GM12878 (cell line): ENCODE measurements at regions not wholly inside any gene's neighbourhood (a gene's known extent, or its start where the extent isn't known, plus 50 kb on each side); places are given as distances from the start of the nearest gene placed in this dataset.

Experiments used
- ATAC-seq: fragments of 200-7000 bp; cut with Tn5 transposase; 3 replicates; pipeline ENCODE4 v1.9.1; 2020; ENCODE audit warnings: mild to moderate bottlenecking, moderate library complexity
- BruUV-seq: library from RNA; stranded (reverse); fragments of 400-500 nt; replicated peaks from 2 replicates; lab custom pipeline; 2021; lab: Mats Ljungman, UMichigan
- CTCF ChIA-PET: fragments of 300-600 bp; sonication (Branson Sonifier 250); formaldehyde crosslinking; extraction: SDS; loops from one replicate; lab custom pipeline; 2021; ENCODE audit warnings: inconsistent platforms; lab: Yijun Ruan, JAX
- POLR2A ChIA-PET: fragments of 350-600 bp; formaldehyde crosslinking; extraction: SDS; loops from one replicate; lab custom pipeline; 2021; ENCODE audit warnings: inconsistent platforms; lab: Charles Lee
- RAD21 ChIA-PET: fragments of 300-600 bp; sonication (Branson Sonifier 250); formaldehyde crosslinking; loops from one replicate; lab custom pipeline; 2023; ENCODE audit warnings: antibody characterized with exemption; ENCODE audit not compliant: unreplicated experiment; lab: Charles Lee
- SMC1A ChIA-PET: fragments of 300-600 bp; sonication (Branson Sonifier 250); formaldehyde crosslinking; loops from one replicate; lab custom pipeline; 2023; ENCODE audit not compliant: unreplicated experiment, uncharacterized antibody; lab: Charles Lee
- DNase-seq: peaks from one replicate; pipeline ENCODE4 v3.0.0-alpha.2; 2011; ENCODE audit warnings: low read depth, low spot score
- FAIRE-seq: peaks from 3 replicates; lab custom pipeline; 2011; peaks lifted over from hg19 to GRCh38; lab: Jason Lieb, UNC
- H2AFZ ChIP-seq: 2 replicates; pipeline ENCODE4 v1.6.0; 2011; ENCODE audit warnings: low read depth, low read length, control low read depth; ENCODE audit not compliant: control insufficient read depth
- H3K27ac ChIP-seq: 2 replicates; pipeline ENCODE4 v1.5.1; 2011; ENCODE audit warnings: control low read depth; ENCODE audit not compliant: control insufficient read depth, insufficient read depth
- H3K27me3 ChIP-seq, 2 experiments: replicated peaks in 1 of 2; 2 replicates each; pipeline versions ENCODE4 v1.6.0 to v1.6.1; 2011; ENCODE audit warnings: low read length in 1 of 2; ENCODE audit not compliant: control insufficient read depth in 2 of 2, insufficient read depth in 2 of 2
- H3K36me3 ChIP-seq, 2 experiments: 2 replicates each; pipeline ENCODE4 v1.5.1; 2011; ENCODE audit warnings: low read length in 1 of 2; ENCODE audit not compliant: control insufficient read depth in 2 of 2, insufficient read depth in 2 of 2
- H3K4me1 ChIP-seq: 2 replicates; pipeline ENCODE4 v1.6.1; 2011; ENCODE audit warnings: mild to moderate bottlenecking, low read length, moderate library complexity, mixed read lengths; ENCODE audit not compliant: control insufficient read depth, insufficient read depth
- H3K4me2 ChIP-seq: 2 replicates; pipeline ENCODE4 v1.6.0; 2011; ENCODE audit warnings: control low read depth; ENCODE audit not compliant: control insufficient read depth, insufficient read depth
- H3K4me3 ChIP-seq: fragments of 200-600 bp; sonication (generic); 2 replicates; pipeline ENCODE4 v1.5.1; 2016
- H3K79me2 ChIP-seq: 2 replicates; pipeline ENCODE4 v1.6.0; 2011; ENCODE audit warnings: low read length; ENCODE audit not compliant: control insufficient read depth, insufficient read depth
- H3K9ac ChIP-seq: 2 replicates; pipeline ENCODE4 v1.8.0; 2011; ENCODE audit warnings: low read length, control low read depth, mixed read lengths; ENCODE audit not compliant: control insufficient read depth, insufficient read depth
- H3K9me3 ChIP-seq: replicated peaks from 3 replicates; pipeline ENCODE4 v1.5.1; 2011; ENCODE audit warnings: mild to moderate bottlenecking, low read length; ENCODE audit not compliant: control insufficient read depth, insufficient read depth
- H4K20me1 ChIP-seq: 2 replicates; pipeline ENCODE4 v1.6.0; 2011; ENCODE audit not compliant: control insufficient read depth, insufficient read depth
- CHD1 ChIP-seq: IDR thresholded peaks from 2 replicates; pipeline ENCODE4 v1.6.1; 2012; ENCODE audit warnings: low read depth, low read length, improper control_type of control experiment
- MEF2A ChIP-seq: IDR thresholded peaks from 2 replicates; pipeline ENCODE4 v1.6.1; 2011; ENCODE audit warnings: low read depth, mild to moderate bottlenecking, low read length, moderate library complexity; ENCODE audit not compliant: insufficient read depth
- NFIC ChIP-seq: IDR thresholded peaks from 2 replicates; pipeline ENCODE4 v1.6.1; 2012; ENCODE audit warnings: low read depth, mild to moderate bottlenecking, inconsistent platforms, low read length, moderate library complexity
- NR2C2 ChIP-seq: IDR thresholded peaks from 2 replicates; pipeline ENCODE4 v1.6.1; 2011; ENCODE audit warnings: borderline replicate concordance, low read depth; ENCODE audit not compliant: control insufficient read depth, insufficient read length
- RCOR1 ChIP-seq: conservative IDR thresholded peaks from 2 replicates; pipeline ENCODE4 v1.6.1; 2012; ENCODE audit warnings: low read depth, low read length, improper control_type of control experiment
- SMAD1 ChIP-seq: fragments of 450-650 bp; IDR thresholded peaks from 2 replicates; pipeline ENCODE4 v1.6.1; 2018; ENCODE audit warnings: mild to moderate bottlenecking, low read depth; ENCODE audit not compliant: partially characterized antibody
- SP1 ChIP-seq: IDR thresholded peaks from one replicate; pipeline ENCODE4 v1.6.1; 2011; ENCODE audit warnings: low read depth, low read length
- SREBF2 ChIP-seq: IDR thresholded peaks from 2 replicates; pipeline ENCODE4 v1.6.1; 2012; ENCODE audit warnings: mild to moderate bottlenecking, low read length
- STAT3 ChIP-seq: IDR thresholded peaks from 2 replicates; pipeline ENCODE4 v1.6.1; 2011; ENCODE audit warnings: low read depth, low read length, improper control_type of control experiment
- TAF1 ChIP-seq: IDR thresholded peaks from 2 replicates; pipeline ENCODE4 v1.6.1; 2011; ENCODE audit warnings: mild to moderate bottlenecking, low read depth, low read length, borderline replicate concordance
- TARDBP ChIP-seq: IDR thresholded peaks from 2 replicates; pipeline ENCODE4 v1.6.1; 2016; ENCODE audit warnings: borderline replicate concordance
- ZBED1 ChIP-seq: IDR thresholded peaks from 2 replicates; pipeline ENCODE4 v1.6.1; 2016; ENCODE audit warnings: borderline replicate concordance
- ZNF24 ChIP-seq: fragments of 450-650 bp; IDR thresholded peaks from 2 replicates; pipeline ENCODE4 v1.6.1; 2017; ENCODE audit warnings: antibody characterized with exemption, mild to moderate bottlenecking
- WGBS: methylation state at CpG from one replicate; pipeline ENCODE4 v1.1.6; 2016; ENCODE audit warnings: low lambda C conversion rate; ENCODE audit not compliant: insufficient replicate concordance, insufficient coverage; ENCODE audit errors: missing lambda C conversion rate; 5-methylcytosine and 5-hydroxymethylcytosine counted together
- in situ Hi-C: fragments of 300-500 bp; cut with MboI; formaldehyde crosslinking; loops from 9 replicates; pipeline ENCODE4 v1.14.3; 2018; ENCODE audit warnings: mixed read lengths
- intact Hi-C: fragments of 100-400 bp; cut with micrococcal nuclease; formaldehyde crosslinking; loops from one replicate; pipeline ENCODE4 v1.14.2; 2022; ENCODE audit not compliant: unreplicated experiment
- TF ChIP-seq, protein P1 (sequence below): fragments of 450-650 bp; IDR thresholded peaks from 2 replicates; pipeline ENCODE4 v1.6.1; 2017; ENCODE audit warnings: low read depth, mild to moderate bottlenecking, moderate library complexity
- TF ChIP-seq, protein P2 (sequence below): IDR thresholded peaks from 2 replicates; pipeline ENCODE4 v1.6.1; 2011; ENCODE audit warnings: low read depth, mild to moderate bottlenecking, low read length, moderate library complexity, borderline replicate concordance; ENCODE audit errors: extremely low read depth

DNA sequence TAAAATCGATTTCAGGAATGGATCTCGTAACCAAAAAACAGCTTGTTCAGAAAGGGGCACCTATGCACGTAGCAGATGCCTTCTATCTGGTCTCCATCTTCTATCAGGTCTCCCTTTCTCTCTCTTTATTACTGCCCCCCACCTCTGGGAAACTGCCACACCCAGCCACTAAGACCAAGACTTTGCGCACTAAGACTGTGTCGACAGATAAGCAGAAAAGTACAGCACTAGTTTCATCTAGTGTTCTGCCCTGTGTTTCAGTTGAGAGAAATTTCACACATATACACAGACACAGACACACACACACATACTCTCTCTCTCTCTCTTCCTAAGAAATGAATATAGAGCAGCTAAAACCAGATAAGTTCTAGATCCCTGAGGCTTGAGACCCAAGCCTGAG is 210.1 kb upstream of the MAP3K1 start:
- Histone ChIP-seq H3K4me1 (no peaks in the 10 kb centered on the region), H3K27ac (no peak overlapping the region), H3K9ac (no peak overlapping the region), H3K79me2 (no peaks in the 10 kb centered on the region), H3K4me2 (no peak overlapping the region), H3K36me3 (no peaks in the 10 kb centered on the region), H3K27me3 (peaks cover 0 to 5% of the 10 kb centered on the region in 2 experiments; a peak in 1 of 4 replicates), H3K4me3 (no peak overlapping the region), H3K9me3 (no peaks in the 10 kb centered on the region), H2AFZ (no peak overlapping the region), H4K20me1 (no peaks in the 10 kb centered on the region)
- intact Hi-C loops, result no loop called here
- CTCF ChIA-PET, result no interaction called here
- SMC1A ChIA-PET, result interaction anchor here (0.5 to 1.3 kb wide), 5 partner anchors 12 to 104 kb away, joined by 3 to 4 read pairs (median 3); no protein-coding TSS in a partner anchor
- FAIRE-seq (no peak), DNase-seq (no peak), ATAC-seq (no peak)
- in situ Hi-C loops, result no loop called here
- WGBS, result 63% methylated on average over 5 of the region's 5 CpGs
- TF ChIP-seq ZBED1 (no peak), ZNF24 (no peak), MEF2A (no peak), TAF1 (no peak), SREBF2 (no peak)
- POLR2A ChIA-PET, result interaction anchor here (1.6 kb wide), 1 partner anchor 71 kb away, joined by 4 read pairs; no protein-coding TSS in a partner anchor
- no TSS peak for BruUV-seq
- RAD21 ChIA-PET, result interaction anchor here (1.2 kb wide), 1 partner anchor 64 kb away, joined by 5 read pairs; no protein-coding TSS in a partner anchor

DNA sequence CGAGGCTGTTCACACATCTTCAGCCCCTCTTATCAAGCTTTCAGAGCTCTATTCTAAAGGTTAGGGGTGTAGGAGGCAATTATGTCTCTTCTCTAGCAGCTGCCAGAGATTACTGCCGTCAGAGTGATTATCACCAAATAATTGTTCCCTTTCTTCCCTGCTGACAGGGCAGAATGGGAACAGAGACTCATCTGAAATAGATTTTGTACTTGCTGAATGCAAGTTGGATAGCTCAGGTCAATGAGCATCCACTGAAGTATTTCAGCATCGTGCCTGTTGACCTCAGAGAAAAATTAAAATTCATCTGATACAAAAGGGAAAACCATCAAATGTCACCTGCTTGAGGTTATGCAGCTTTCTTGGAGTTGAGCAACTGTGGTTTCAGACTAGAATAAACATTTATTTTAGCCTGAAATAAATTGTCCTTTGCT is 213.7 kb upstream of the MAP3K1 start:
- Histone ChIP-seq H3K36me3 (no peaks in the 10 kb centered on the region), H3K9me3 (no peaks in the 10 kb centered on the region), H3K9ac (no peak overlapping the region), H3K79me2 (no peaks in the 10 kb centered on the region), H2AFZ (no peak overlapping the region), H3K27me3 (peaks cover 0 to 5% of the 10 kb centered on the region in 2 experiments; a peak in 1 of 4 replicates)
- in situ Hi-C loops (no loop called here), intact Hi-C loops (no loop called here)
- ATAC-seq, result no peak
- RAD21 ChIA-PET, result no interaction called here
- TF ChIP-seq ZBED1 (no peak), TARDBP (no peak), CHD1 (no peak), NFIC (no peak), STAT3 (no peak), NR2C2 (no peak), SMAD1 (no peak), SP1 (no peak), RCOR1 (no peak)
- TF ChIP-seq, protein P1, sequence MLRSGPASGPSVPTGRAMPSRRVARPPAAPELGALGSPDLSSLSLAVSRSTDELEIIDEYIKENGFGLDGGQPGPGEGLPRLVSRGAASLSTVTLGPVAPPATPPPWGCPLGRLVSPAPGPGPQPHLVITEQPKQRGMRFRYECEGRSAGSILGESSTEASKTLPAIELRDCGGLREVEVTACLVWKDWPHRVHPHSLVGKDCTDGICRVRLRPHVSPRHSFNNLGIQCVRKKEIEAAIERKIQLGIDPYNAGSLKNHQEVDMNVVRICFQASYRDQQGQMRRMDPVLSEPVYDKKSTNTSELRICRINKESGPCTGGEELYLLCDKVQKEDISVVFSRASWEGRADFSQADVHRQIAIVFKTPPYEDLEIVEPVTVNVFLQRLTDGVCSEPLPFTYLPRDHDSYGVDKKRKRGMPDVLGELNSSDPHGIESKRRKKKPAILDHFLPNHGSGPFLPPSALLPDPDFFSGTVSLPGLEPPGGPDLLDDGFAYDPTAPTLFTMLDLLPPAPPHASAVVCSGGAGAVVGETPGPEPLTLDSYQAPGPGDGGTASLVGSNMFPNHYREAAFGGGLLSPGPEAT, result no peak
- TF ChIP-seq, protein P2, sequence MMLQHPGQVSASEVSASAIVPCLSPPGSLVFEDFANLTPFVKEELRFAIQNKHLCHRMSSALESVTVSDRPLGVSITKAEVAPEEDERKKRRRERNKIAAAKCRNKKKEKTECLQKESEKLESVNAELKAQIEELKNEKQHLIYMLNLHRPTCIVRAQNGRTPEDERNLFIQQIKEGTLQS, result no peak
- TF ChIP-seq, all 136 proteins: peak for 0
- Histone ChIP-seq H4K20me1 (no peaks in the 10 kb centered on the region), H3K27ac (no peak overlapping the region), H3K4me3 (no peak overlapping the region), H3K4me1 (no peaks in the 10 kb centered on the region), H3K4me2 (no peak overlapping the region)
- BruUV-seq, result no TSS peak
- CTCF ChIA-PET, result no interaction called here
- POLR2A ChIA-PET, result interaction anchor here (0.5 kb wide), 1 partner anchor 37 kb away, joined by 4 read pairs; no protein-coding TSS in a partner anchor
- SMC1A ChIA-PET, result interaction anchor here (1.0 kb wide), 1 partner anchor 146 kb away, joined by 3 read pairs; no protein-coding TSS in a partner anchor
- DNase-seq, result no peak
- 26% methylated on average over 3 of the region's 3 CpGs for WGBS
- no peak for FAIRE-seq
